H1 (cell line): ENCODE measurements at regions not wholly inside any gene's neighbourhood (a gene's known extent, or its start where the extent isn't known, plus 50 kb on each side); places are given as distances from the start of the nearest gene placed in this dataset.

Experiments
- CTCF ChIA-PET: fragments of 300-600 bp; sonication (Branson Sonifier 250); formaldehyde crosslinking; loops from one replicate; lab custom pipeline; 2021; ENCODE audit not compliant: partially characterized antibody; lab: Charles Lee
- POLR2A ChIA-PET: fragments of 300-600 bp; sonication (Branson Sonifier 250); formaldehyde crosslinking; loops from one replicate; lab custom pipeline; 2021; ENCODE audit warnings: inconsistent platforms; ENCODE audit not compliant: partially characterized antibody; lab: Charles Lee
- DNase-seq, 2 experiments: peaks; one replicate each; pipeline versions ENCODE4 v3.0.0 to v3.0.0-alpha.2; 2010 to 2022; ENCODE audit warnings: low spot score in 2 of 2, low read depth in 1 of 2, mixed read lengths in 1 of 2
- FAIRE-seq: peaks from 2 replicates; lab custom pipeline; 2011; peaks lifted over from hg19 to GRCh38; lab: Jason Lieb, UNC
- H2AFZ ChIP-seq: 2 replicates; pipeline ENCODE4 v1.8.1; 2012; ENCODE audit warnings: low read length, inconsistent platforms
- H2AK5ac ChIP-seq: 2 replicates; pipeline ENCODE4 v1.6.1; 2013; ENCODE audit warnings: low read depth, low read length
- H2BK120ac ChIP-seq: replicated peaks from 2 replicates; pipeline ENCODE3; 2013; ENCODE audit warnings: low read depth, low read length, inconsistent platforms
- H2BK12ac ChIP-seq: 2 replicates; pipeline ENCODE4 v1.6.1; 2013; ENCODE audit warnings: low read depth, low read length
- H2BK15ac ChIP-seq: 2 replicates; pipeline ENCODE4 v1.6.1; 2013; ENCODE audit warnings: low read length
- H2BK20ac ChIP-seq: 2 replicates; pipeline ENCODE4 v1.6.1; 2013; ENCODE audit warnings: low read length
- H2BK5ac ChIP-seq: 2 replicates; pipeline ENCODE4 v1.6.1; 2013; ENCODE audit warnings: low read depth, low read length
- H3K14ac ChIP-seq: 2 replicates; pipeline ENCODE4 v1.6.1; 2013; ENCODE audit warnings: inconsistent platforms; ENCODE audit not compliant: insufficient read length
- H3K18ac ChIP-seq: 2 replicates; pipeline ENCODE4 v1.6.1; 2013; ENCODE audit warnings: low read length; ENCODE audit errors: extremely low read depth
- H3K23ac ChIP-seq: 2 replicates; pipeline ENCODE4 v1.6.1; 2013; ENCODE audit warnings: inconsistent platforms; ENCODE audit not compliant: insufficient read length
- H3K23me2 ChIP-seq: 2 replicates; pipeline ENCODE4 v1.6.1; 2013; ENCODE audit warnings: low read depth, low read length
- H3K27ac ChIP-seq: 2 replicates; pipeline ENCODE4 v1.6.1; 2011; ENCODE audit warnings: low read depth, low read length, inconsistent platforms
- H3K27me3 ChIP-seq, 4 experiments: replicated peaks in 1 of 4; 1 replicate in 1 of 4; 2 replicates in 3 of 4; pipeline versions ENCODE4 v1.6.1 to v1.8.1; 2011 to 2013; ENCODE audit warnings: low read length in 3 of 4, mild to moderate bottlenecking in 3 of 4, inconsistent platforms in 2 of 4, mixed read lengths in 2 of 4, moderate library complexity in 1 of 4; ENCODE audit not compliant: control insufficient read depth in 3 of 4, insufficient read depth in 3 of 4; ENCODE audit errors: extremely low read depth in 1 of 4
- H3K36me3 ChIP-seq, 4 experiments: 2 replicates each; pipeline versions ENCODE4 v1.6.1 to v1.8.1; 2011 to 2013; ENCODE audit warnings: mild to moderate bottlenecking in 4 of 4, low read length in 3 of 4, moderate library complexity in 2 of 4, control low read depth in 1 of 4, inconsistent platforms in 1 of 4; ENCODE audit not compliant: insufficient read depth in 4 of 4, control insufficient read depth in 2 of 4
- H3K4ac ChIP-seq: replicated peaks from 2 replicates; pipeline ENCODE3; 2013; ENCODE audit warnings: low read length, low read depth, mixed read lengths, inconsistent platforms; ENCODE audit not compliant: insufficient read length
- H3K4me1 ChIP-seq, 4 experiments: replicated peaks in 1 of 4; 1 replicate in 1 of 4; 2 replicates in 3 of 4; pipeline versions ENCODE4 v1.6.1 to v1.8.1; 2011 to 2013; ENCODE audit warnings: low read length in 3 of 4, inconsistent platforms in 2 of 4, mixed read lengths in 1 of 4; ENCODE audit not compliant: insufficient read depth in 4 of 4, control insufficient read depth in 3 of 4
- H3K4me2 ChIP-seq, 2 experiments: 2 replicates each; pipeline versions ENCODE4 v1.6.1 to v1.8.1; 2011 to 2013; ENCODE audit warnings: low read depth in 2 of 2, low read length in 2 of 2, control low read depth in 1 of 2, inconsistent platforms in 1 of 2, mild to moderate bottlenecking in 1 of 2; ENCODE audit not compliant: insufficient read depth in 1 of 2
- H3K4me3 ChIP-seq, 4 experiments: fragments of 200-600, 300-600 bp in 1 of 4; sonication (generic), shearing (Covaris generic), sonication (Bioruptor Twin) in 1 of 4; 2 replicates each; pipeline versions ENCODE4 v1.5.1 to v1.8.1; 2011 to 2016; ENCODE audit warnings: low read length in 4 of 4, low read depth in 3 of 4, control low read depth in 2 of 4, inconsistent platforms in 2 of 4, mild to moderate bottlenecking in 2 of 4, mixed read lengths in 1 of 4, moderate library complexity in 1 of 4; ENCODE audit not compliant: insufficient read depth in 2 of 4; ENCODE audit errors: extremely low read depth in 1 of 4
- H3K56ac ChIP-seq: replicated peaks from 2 replicates; pipeline ENCODE3; 2013; ENCODE audit warnings: low read depth, mild to moderate bottlenecking, mixed read lengths, low read length, inconsistent platforms; ENCODE audit not compliant: insufficient read length
- H3K79me1 ChIP-seq: 2 replicates; pipeline ENCODE4 v1.6.1; 2013; ENCODE audit warnings: low read depth, low read length, control low read depth
- H3K79me2 ChIP-seq, 2 experiments: 2 replicates each; pipeline versions ENCODE4 v1.6.1 to v1.8.1; 2012 to 2013; ENCODE audit warnings: low read length in 2 of 2, mild to moderate bottlenecking in 2 of 2, inconsistent platforms in 1 of 2; ENCODE audit not compliant: insufficient read depth in 2 of 2, control insufficient read depth in 1 of 2
- H3K9ac ChIP-seq, 4 experiments: replicated peaks in 1 of 4; 1 replicate in 1 of 4; 2 replicates in 3 of 4; pipeline versions ENCODE4 v1.6.1 to v1.8.1; 2011 to 2013; ENCODE audit warnings: low read depth in 3 of 4, low read length in 3 of 4, control low read depth in 2 of 4, mild to moderate bottlenecking in 2 of 4, moderate library complexity in 2 of 4, inconsistent platforms in 1 of 4; ENCODE audit errors: extremely low read depth in 1 of 4
- H3K9me3 ChIP-seq, 2 experiments: 2 replicates each; pipeline versions ENCODE4 v1.6.1 to v1.8.1; 2012 to 2013; ENCODE audit warnings: mild to moderate bottlenecking in 2 of 2, moderate library complexity in 2 of 2, control low read depth in 1 of 2, inconsistent platforms in 1 of 2, low read depth in 1 of 2, low read length in 1 of 2, mixed read lengths in 1 of 2; ENCODE audit not compliant: insufficient read depth in 2 of 2
- H4K20me1 ChIP-seq, 2 experiments: replicated peaks in 1 of 2; 2 replicates each; pipeline versions ENCODE3 to v1.8.1; 2011 to 2013; ENCODE audit warnings: inconsistent platforms in 2 of 2, low read length in 2 of 2, mild to moderate bottlenecking in 1 of 2; ENCODE audit not compliant: insufficient read depth in 2 of 2, control insufficient read depth in 1 of 2
- H4K5ac ChIP-seq: 2 replicates; pipeline ENCODE4 v1.6.1; 2013; ENCODE audit warnings: low read length, low read depth, mixed read lengths, inconsistent platforms; ENCODE audit not compliant: insufficient read length
- H4K8ac ChIP-seq: 2 replicates; pipeline ENCODE4 v1.8.0; 2013; ENCODE audit warnings: mild to moderate bottlenecking, moderate library complexity, low read length, inconsistent platforms; ENCODE audit not compliant: insufficient read depth; ENCODE audit errors: extremely low read depth
- H4K91ac ChIP-seq: replicated peaks from 2 replicates; pipeline ENCODE3; 2013; ENCODE audit warnings: low read length, mixed read lengths, inconsistent platforms; ENCODE audit not compliant: insufficient read length
- GABPA ChIP-seq: IDR thresholded peaks from 2 replicates; pipeline ENCODE4 v1.6.1; 2011; ENCODE audit warnings: mild to moderate bottlenecking, low read length, moderate library complexity, borderline replicate concordance; ENCODE audit not compliant: insufficient read depth
- KDM1A ChIP-seq: fragments of 200-600, 300-600 bp; sonication (generic); IDR thresholded peaks from 2 replicates; pipeline ENCODE4 v1.7.1; 2016; ENCODE audit warnings: mild to moderate bottlenecking, low read length, borderline replicate concordance
- SP2 ChIP-seq: IDR thresholded peaks from 2 replicates; pipeline ENCODE4 v1.6.1; 2012; ENCODE audit warnings: mild to moderate bottlenecking, low read length, inconsistent platforms
- WGBS, 2 experiments: shearing (Covaris generic) in 1 of 2; methylation state at CpG; one replicate each; pipeline versions ENCODE4 v1.1.6 to v1.1.7; 2013 to 2015; ENCODE audit warnings: low lambda C conversion rate in 2 of 2, mixed read lengths in 2 of 2, inconsistent platforms in 1 of 2, low coverage in 1 of 2, missing lambda C conversion rate in 1 of 2; ENCODE audit not compliant: insufficient replicate concordance in 2 of 2, insufficient coverage in 1 of 2, insufficient read length in 1 of 2; ENCODE audit errors: extremely low coverage in 1 of 2, missing lambda C conversion rate in 1 of 2; 5-methylcytosine and 5-hydroxymethylcytosine counted together

DNA sequence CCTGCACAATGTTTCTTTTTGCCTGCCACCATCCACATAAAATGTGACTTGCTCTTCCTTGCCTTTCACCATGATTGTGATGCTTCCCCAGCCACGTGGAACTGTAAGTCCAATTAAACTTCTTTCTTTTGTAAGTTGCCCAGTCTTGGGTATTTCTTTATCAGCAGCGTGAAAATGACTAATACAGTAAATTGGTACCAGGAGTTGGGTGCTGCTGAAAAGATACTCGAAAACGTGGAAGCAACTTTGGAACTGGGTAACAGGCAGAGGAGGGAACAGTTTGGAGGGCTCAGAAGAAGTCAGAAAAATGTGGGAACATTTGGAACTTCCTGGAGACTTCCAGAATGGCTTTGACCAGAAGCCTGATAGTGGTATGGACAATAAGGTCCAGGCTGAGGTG lies 425.3 kb downstream of the GPATCH2 start:
- Histone ChIP-seq H3K56ac (no peak overlapping the region), H3K79me1 (no peaks in the 10 kb centered on the region), H3K23ac (no peak overlapping the region), H2AK5ac (no peak overlapping the region), H3K4me1 (no peaks in the 10 kb centered on the region), H3K9ac (no peak overlapping the region), H2AFZ (no peak overlapping the region), H3K36me3 (no peaks in the 10 kb centered on the region), H4K8ac (no peak overlapping the region), H3K23me2 (no peaks in the 10 kb centered on the region), H3K9me3 (peaks cover 9% of the 10 kb centered on the region in 2 experiments), H3K79me2 (no peaks in the 10 kb centered on the region), H3K14ac (no peak overlapping the region), H2BK20ac (no peak overlapping the region)
- CTCF ChIA-PET, result no interaction called here
- TF ChIP-seq SP2 (no peak), KDM1A (no peak), GABPA (no peak)
- TF ChIP-seq, all 59 proteins: peak for 0
- H2BK12ac ChIP-seq, result no peak overlapping the region
- H4K5ac ChIP-seq, result no peak overlapping the region
- FAIRE-seq, result no peak
- no peak overlapping the region for H2BK15ac ChIP-seq
- no peak overlapping the region for H4K91ac ChIP-seq
- no peak overlapping the region for H3K4me2 ChIP-seq
- no peak overlapping the region for H2BK120ac ChIP-seq
- H3K4me3 ChIP-seq, result no peak overlapping the region; a peak in 2 of 8 replicates
- DNase-seq, result no peak
- no peak overlapping the region for H3K18ac ChIP-seq
- WGBS, 2 experiments, result 85% methylated on average over 4 of the region's 4 CpGs; no CpG with 5 or more reads in 1 of the 2 experiments
- H2BK5ac ChIP-seq, result no peak overlapping the region
- H3K27ac ChIP-seq, result no peak overlapping the region
- H4K20me1 ChIP-seq, result no peaks in the 10 kb centered on the region
- POLR2A ChIA-PET, result no interaction called here
- H3K4ac ChIP-seq, result no peak overlapping the region
- H3K27me3 ChIP-seq, result no peaks in the 10 kb centered on the region
